ENCODE measurements at regions not wholly inside any gene's neighbourhood (a gene's known extent, or its start where the extent isn't known, plus 50 kb on each side); places are given as distances from the start of the nearest gene placed in this dataset.

- no TSS peak for BruUV-seq (replicated peaks)
- Mint-ChIP-seq H3K27ac (ENCODE audit: low read depth, unreplicated experiment) (no peak overlapping the region), H3K4me1 (ENCODE audit: insufficient read depth, unreplicated experiment) (no peaks in the 10 kb centered on the region), H3K9me3 (ENCODE audit: unreplicated experiment) (no peaks in the 10 kb centered on the region), H3K4me3 (ENCODE audit: unreplicated experiment) (no peak overlapping the region), H3K27me3 (ENCODE audit: insufficient read depth, unreplicated experiment) (no peaks in the 10 kb centered on the region), H3K36me3 (ENCODE audit: insufficient read depth, unreplicated experiment) (no peaks in the 10 kb centered on the region)
- intact Hi-C loops (cut with micrococcal nuclease), result no loop called here
- no peak for DNase-seq (ENCODE audit: unreplicated experiment)
- CTCF ChIA-PET, result no interaction called here
- POLR2A ChIA-PET, result interaction anchor here (0.6 kb wide), 1 partner anchor 62 kb away, joined by 4 read pairs; no protein-coding TSS in a partner anchor
- no peak for TF ChIP-seq CTCF (IDR thresholded peaks at IDR 0.05; ENCODE audit: unreplicated experiment)
Observed at GRCh38 chr18:7514796-7515440, 52.2 kb upstream of the PTPRM start.

DNA sequence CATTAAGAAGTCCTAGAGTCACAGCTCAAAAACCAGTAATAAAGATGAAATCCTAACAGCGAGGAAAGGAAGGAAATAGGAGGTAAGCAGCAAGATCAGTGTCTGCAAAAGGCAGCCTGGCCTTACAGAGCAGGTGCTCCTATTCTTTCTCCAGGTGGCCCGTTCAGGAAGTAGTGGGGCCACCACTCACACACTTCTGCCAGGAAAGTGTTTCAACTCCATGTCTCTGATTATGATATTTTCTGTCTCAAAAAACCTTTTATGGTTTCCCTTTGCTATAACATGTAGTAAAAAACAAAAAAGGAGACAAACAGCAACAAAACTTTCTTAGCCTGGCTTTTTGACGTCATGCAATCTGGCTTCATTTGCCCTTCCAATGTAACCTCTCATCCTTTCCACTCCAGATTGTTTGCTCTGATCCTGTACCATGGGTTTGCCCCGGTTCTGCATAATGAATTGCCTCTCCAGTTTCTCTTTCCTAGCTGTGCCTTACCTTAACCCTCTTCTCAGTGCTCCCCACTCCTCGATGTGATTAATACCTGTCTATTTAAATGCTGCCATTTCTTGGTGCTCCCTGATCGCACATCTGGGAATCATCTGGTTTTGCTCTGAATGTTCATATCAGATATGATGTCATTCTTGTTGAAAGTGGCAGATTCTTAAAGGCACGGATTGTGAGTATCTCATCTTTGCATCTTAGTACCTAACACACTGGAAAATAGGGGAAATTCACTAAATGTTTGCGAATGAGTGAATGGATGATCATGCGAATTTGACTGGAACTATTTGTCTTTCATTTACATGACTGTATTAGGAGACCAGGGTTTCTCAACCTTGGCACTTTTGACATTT, 50.6 kb upstream of the PTPRM start:
- intact Hi-C loops (cut with micrococcal nuclease), result no loop called here
- Mint-ChIP-seq H3K27ac (ENCODE audit: low read depth, unreplicated experiment) (no peak overlapping the region), H3K4me3 (ENCODE audit: unreplicated experiment) (no peak overlapping the region), H3K9me3 (ENCODE audit: unreplicated experiment) (no peaks in the 10 kb centered on the region), H3K36me3 (ENCODE audit: insufficient read depth, unreplicated experiment) (no peaks in the 10 kb centered on the region), H3K4me1 (ENCODE audit: insufficient read depth, unreplicated experiment) (no peaks in the 10 kb centered on the region), H3K27me3 (ENCODE audit: insufficient read depth, unreplicated experiment) (no peaks in the 10 kb centered on the region)
- POLR2A ChIA-PET, result no interaction called here
- no peak for DNase-seq (ENCODE audit: unreplicated experiment)
- CTCF ChIA-PET, result no interaction called here
- no TSS peak for BruUV-seq (replicated peaks)
- TF ChIP-seq CTCF (IDR thresholded peaks at IDR 0.05; ENCODE audit: unreplicated experiment), result no peak
